GM19238 (cell line): ENCODE measurements at regions not wholly inside any gene's neighbourhood (a gene's known extent, or its start where the extent isn't known, plus 50 kb on each side); places are given as distances from the start of the nearest gene placed in this dataset.

Experiments used
- DNase-seq: peaks from one replicate; pipeline ENCODE4 v3.0.0; 2011; ENCODE audit warnings: low spot score; ENCODE audit not compliant: insufficient read length

- no peak for DNase-seq
Measured at GRCh38 chr15:35161694-35162093, 76.6 kb upstream of the NANOGP8 start.

GRCh38 chr15:35159170-35159569, 74.1 kb upstream of the NANOGP8 start:
- no peak for DNase-seq

GRCh38 chr15:35151782-35152181, 66.7 kb upstream of the NANOGP8 start:
- no peak for DNase-seq

GRCh38 chr15:35151381-35151780, 66.3 kb upstream of the NANOGP8 start:
- no peak for DNase-seq

- DNase-seq, result no peak
Measured at GRCh38 chr15:35150361-35150760, 65.3 kb upstream of the NANOGP8 start.

GRCh38 chr15:35145336-35145735, 60.2 kb upstream of the NANOGP8 start:
- DNase-seq, result no peak

GRCh38 chr15:35142578-35142977, 57.5 kb upstream of the NANOGP8 start:
- no peak for DNase-seq

GRCh38 chr15:35141743-35142471, 56.8 kb upstream of the NANOGP8 start:
- DNase-seq, result no peak

- DNase-seq, result no peak
Measured at GRCh38 chr15:35139822-35140221, 54.7 kb upstream of the NANOGP8 start.

- DNase-seq, result no peak
Measured at GRCh38 chr15:35137190-35137574, 52.1 kb upstream of the NANOGP8 start.

GRCh38 chr15:35136321-35137189, 51.5 kb upstream of the NANOGP8 start:
- DNase-seq, result peak; percentile 13
